Loucy (cell line): ENCODE measurements at regions not wholly inside any gene's neighbourhood (a gene's known extent, or its start where the extent isn't known, plus 50 kb on each side); places are given as distances from the start of the nearest gene placed in this dataset.

Experiments used
- EZH2phosphoT487 ChIP-seq: fragments of 200-600 bp; IDR thresholded peaks from 2 replicates; pipeline ENCODE4 v1.6.1; 2018; ENCODE audit warnings: antibody characterized with exemption, mild to moderate bottlenecking, moderate library complexity, borderline replicate concordance
- TF ChIP-seq, protein P1 (sequence below): fragments of 200-600 bp; sonication (generic); conservative IDR thresholded peaks from 2 replicates; pipeline ENCODE4 v1.5.1; 2014; ENCODE audit warnings: mild to moderate bottlenecking, antibody characterized with exemption, low read length

DNA sequence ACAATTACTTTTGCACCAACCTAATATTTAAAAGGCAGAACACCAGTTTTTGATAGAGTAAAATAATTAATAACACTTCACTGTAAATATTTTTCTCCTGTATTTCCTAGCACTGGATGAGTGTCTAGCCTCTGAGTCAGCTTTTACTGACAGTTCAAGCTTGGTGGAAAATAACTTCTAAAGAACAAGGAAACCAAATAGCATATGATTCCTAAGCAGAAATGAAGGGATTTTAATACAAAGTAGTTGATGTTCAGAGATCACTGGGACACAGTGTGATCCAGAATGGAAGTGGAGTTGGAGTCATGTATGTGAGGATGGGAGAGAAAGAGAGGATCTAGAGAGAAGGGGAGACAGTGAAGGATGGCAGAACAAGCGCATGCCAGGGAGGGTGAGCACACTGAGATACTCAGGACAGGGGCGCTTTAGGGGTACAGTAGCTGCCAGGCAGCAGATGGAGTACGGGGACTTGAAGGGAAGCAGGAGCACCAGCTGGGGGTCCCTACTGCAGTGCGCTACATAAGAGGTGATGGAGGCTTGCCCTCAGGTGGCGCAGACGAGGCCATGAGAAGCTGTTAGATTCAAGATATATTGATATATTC is 117.9 kb upstream of the KLF6 start:
- TF ChIP-seq, protein P1, sequence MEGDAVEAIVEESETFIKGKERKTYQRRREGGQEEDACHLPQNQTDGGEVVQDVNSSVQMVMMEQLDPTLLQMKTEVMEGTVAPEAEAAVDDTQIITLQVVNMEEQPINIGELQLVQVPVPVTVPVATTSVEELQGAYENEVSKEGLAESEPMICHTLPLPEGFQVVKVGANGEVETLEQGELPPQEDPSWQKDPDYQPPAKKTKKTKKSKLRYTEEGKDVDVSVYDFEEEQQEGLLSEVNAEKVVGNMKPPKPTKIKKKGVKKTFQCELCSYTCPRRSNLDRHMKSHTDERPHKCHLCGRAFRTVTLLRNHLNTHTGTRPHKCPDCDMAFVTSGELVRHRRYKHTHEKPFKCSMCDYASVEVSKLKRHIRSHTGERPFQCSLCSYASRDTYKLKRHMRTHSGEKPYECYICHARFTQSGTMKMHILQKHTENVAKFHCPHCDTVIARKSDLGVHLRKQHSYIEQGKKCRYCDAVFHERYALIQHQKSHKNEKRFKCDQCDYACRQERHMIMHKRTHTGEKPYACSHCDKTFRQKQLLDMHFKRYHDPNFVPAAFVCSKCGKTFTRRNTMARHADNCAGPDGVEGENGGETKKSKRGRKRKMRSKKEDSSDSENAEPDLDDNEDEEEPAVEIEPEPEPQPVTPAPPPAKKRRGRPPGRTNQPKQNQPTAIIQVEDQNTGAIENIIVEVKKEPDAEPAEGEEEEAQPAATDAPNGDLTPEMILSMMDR = no peak
- TF ChIP-seq EZH2phosphoT487 = no peak
